Cardiac muscle cell (in vitro differentiated cells and primary cell): ENCODE measurements at regions not wholly inside any gene's neighbourhood (a gene's known extent, or its start where the extent isn't known, plus 50 kb on each side); places are given as distances from the start of the nearest gene placed in this dataset.

Source experiments
- DNase-seq, 2 donors: peaks; one replicate each; pipeline versions ENCODE4 v3.0.0 to v3.0.0-alpha.2; 2010 to 2017; ENCODE audit warnings: low read depth in 1 of 2, low spot score in 1 of 2
- H3K27ac ChIP-seq: fragments of 200-600 bp; sonication (generic); 2 replicates; pipeline ENCODE4 v1.5.1; 2016
- H3K27me3 ChIP-seq: fragments of 200-600 bp; sonication (generic); 2 replicates; pipeline ENCODE4 v1.6.0; 2016; ENCODE audit warnings: control low read depth
- H3K36me3 ChIP-seq: fragments of 200-600 bp; sonication (generic); 2 replicates; pipeline ENCODE4 v1.5.1; 2016; ENCODE audit warnings: control low read depth
- H3K4me1 ChIP-seq: fragments of 200-600 bp; sonication (generic); 2 replicates; pipeline ENCODE4 v1.8.1; 2017; ENCODE audit warnings: low read depth, mild to moderate bottlenecking, mixed run types
- H3K4me3 ChIP-seq: fragments of 200-600 bp; sonication (generic); 2 replicates; pipeline ENCODE4 v1.5.1; 2016; ENCODE audit warnings: mild to moderate bottlenecking
- H3K9me3 ChIP-seq: fragments of 200-600 bp; sonication (generic); 2 replicates; pipeline ENCODE4 v1.5.1; 2017; ENCODE audit warnings: low read depth, mild to moderate bottlenecking, control low read depth
- CTCF ChIP-seq: IDR thresholded peaks from 2 replicates; pipeline ENCODE4 v1.5.1; 2012; ENCODE audit warnings: low read depth, mild to moderate bottlenecking, low read length

GRCh38 chr13:80177327-80177726, 163.6 kb downstream of the SPRY2 start:
- no peaks in the 10 kb centered on the region for H3K36me3 ChIP-seq
- no peak for TF ChIP-seq CTCF
- H3K4me1 ChIP-seq = no peaks in the 10 kb centered on the region
- no peak overlapping the region for H3K27ac ChIP-seq
- H3K9me3 ChIP-seq = no peaks in the 10 kb centered on the region
- H3K27me3 ChIP-seq = no peaks in the 10 kb centered on the region
- H3K4me3 ChIP-seq = no peak overlapping the region
- DNase-seq = no peak

- H3K27ac ChIP-seq = no peak overlapping the region
- TF ChIP-seq CTCF = no peak
These were observed 167.7 kb downstream of the SPRY2 start for GRCh38 chr13:80173224-80173623.

GRCh38 chr13:80171096-80171495, 169.8 kb downstream of the SPRY2 start:
- Histone ChIP-seq H3K27ac (no peak overlapping the region), H3K36me3 (no peaks in the 10 kb centered on the region), H3K4me3 (no peak overlapping the region), H3K9me3 (no peaks in the 10 kb centered on the region), H3K27me3 (no peaks in the 10 kb centered on the region), H3K4me1 (peaks cover 10% of the 10 kb centered on the region)
- TF ChIP-seq CTCF = no peak
- DNase-seq = no peak

More at GRCh38 chr13:80173224-80173623, 167.7 kb downstream of the SPRY2 start:
- Histone ChIP-seq H3K4me1 (peaks cover 6% of the 10 kb centered on the region), H3K9me3 (no peaks in the 10 kb centered on the region), H3K4me3 (no peak overlapping the region), H3K36me3 (no peaks in the 10 kb centered on the region), H3K27me3 (no peaks in the 10 kb centered on the region)
- DNase-seq = no peak

- peak overlapping the region; percentile 71 for H3K27ac ChIP-seq
- H3K4me3 ChIP-seq = no peak overlapping the region
- no peak for TF ChIP-seq CTCF
- no peaks in the 10 kb centered on the region for H3K36me3 ChIP-seq
- no peaks in the 10 kb centered on the region for H3K27me3 ChIP-seq
- H3K4me1 ChIP-seq = peaks cover 10% of the 10 kb centered on the region
- peak; percentile 30 to 49 for DNase-seq
- H3K9me3 ChIP-seq = no peaks in the 10 kb centered on the region
These were observed 172.7 kb downstream of the SPRY2 start for GRCh38 chr13:80168089-80168850.

- Histone ChIP-seq H3K36me3 (no peaks in the 10 kb centered on the region), H3K27ac (no peak overlapping the region), H3K4me1 (peaks cover 10% of the 10 kb centered on the region), H3K27me3 (no peaks in the 10 kb centered on the region), H3K9me3 (no peaks in the 10 kb centered on the region), H3K4me3 (no peak overlapping the region)
- no peak for TF ChIP-seq CTCF
- peak in 1 of 2 donors; percentile 41 for DNase-seq
These were observed 174.6 kb downstream of the SPRY2 start for GRCh38 chr13:80166352-80166751.
